ENCODE measurements at regions not wholly inside any gene's neighbourhood (a gene's known extent, or its start where the extent isn't known, plus 50 kb on each side); places are given as distances from the start of the nearest gene placed in this dataset.
"Not testable (repeated sequence)": the region's sequence is repeated elsewhere in the genome, so short reads cannot be mapped to it uniquely, and the experiment has no call there.

DNA sequence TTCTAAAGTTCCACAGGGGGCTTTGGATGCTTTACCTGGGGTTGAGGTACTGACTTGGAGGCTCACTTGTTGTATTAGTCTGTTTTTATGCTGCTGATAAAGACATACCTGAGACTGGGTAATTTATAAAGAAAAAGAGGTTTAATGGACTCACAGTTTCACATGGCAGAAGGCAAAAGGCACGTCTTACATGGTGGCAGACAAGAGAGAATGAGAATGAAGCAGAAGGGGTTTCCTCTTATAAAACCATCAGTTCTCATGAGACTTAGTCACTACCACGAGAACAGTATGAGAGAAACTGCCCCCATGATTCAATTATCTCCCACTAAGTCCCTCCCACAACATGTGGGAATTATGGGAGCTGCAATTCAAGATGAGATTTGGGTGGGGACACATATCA is 76.8 kb upstream of the ATP5PO start:
- not testable (repeated sequence) for TF ChIP-seq RXRA (IDR thresholded peaks at IDR 0.05); JUND (IDR thresholded peaks at IDR 0.05); EGR1 (IDR thresholded peaks at IDR 0.05; ENCODE audit: low read depth in 2 of 2); SP1 (IDR thresholded peaks at IDR 0.05); YY1 (IDR thresholded peaks at IDR 0.05); GABPA (IDR thresholded peaks at IDR 0.05 in 1 of 2, conservative IDR thresholded peaks at IDR 0.05 in 1 of 2); RAD21 (IDR thresholded peaks at IDR 0.05)
- TF ChIP-seq, protein P1, sequence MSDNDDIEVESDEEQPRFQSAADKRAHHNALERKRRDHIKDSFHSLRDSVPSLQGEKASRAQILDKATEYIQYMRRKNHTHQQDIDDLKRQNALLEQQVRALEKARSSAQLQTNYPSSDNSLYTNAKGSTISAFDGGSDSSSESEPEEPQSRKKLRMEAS (IDR thresholded peaks at IDR 0.05): not testable (repeated sequence)
- TF ChIP-seq, protein P2, sequence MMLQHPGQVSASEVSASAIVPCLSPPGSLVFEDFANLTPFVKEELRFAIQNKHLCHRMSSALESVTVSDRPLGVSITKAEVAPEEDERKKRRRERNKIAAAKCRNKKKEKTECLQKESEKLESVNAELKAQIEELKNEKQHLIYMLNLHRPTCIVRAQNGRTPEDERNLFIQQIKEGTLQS (IDR thresholded peaks at IDR 0.05): not testable (repeated sequence)
- TF ChIP-seq, protein P3, sequence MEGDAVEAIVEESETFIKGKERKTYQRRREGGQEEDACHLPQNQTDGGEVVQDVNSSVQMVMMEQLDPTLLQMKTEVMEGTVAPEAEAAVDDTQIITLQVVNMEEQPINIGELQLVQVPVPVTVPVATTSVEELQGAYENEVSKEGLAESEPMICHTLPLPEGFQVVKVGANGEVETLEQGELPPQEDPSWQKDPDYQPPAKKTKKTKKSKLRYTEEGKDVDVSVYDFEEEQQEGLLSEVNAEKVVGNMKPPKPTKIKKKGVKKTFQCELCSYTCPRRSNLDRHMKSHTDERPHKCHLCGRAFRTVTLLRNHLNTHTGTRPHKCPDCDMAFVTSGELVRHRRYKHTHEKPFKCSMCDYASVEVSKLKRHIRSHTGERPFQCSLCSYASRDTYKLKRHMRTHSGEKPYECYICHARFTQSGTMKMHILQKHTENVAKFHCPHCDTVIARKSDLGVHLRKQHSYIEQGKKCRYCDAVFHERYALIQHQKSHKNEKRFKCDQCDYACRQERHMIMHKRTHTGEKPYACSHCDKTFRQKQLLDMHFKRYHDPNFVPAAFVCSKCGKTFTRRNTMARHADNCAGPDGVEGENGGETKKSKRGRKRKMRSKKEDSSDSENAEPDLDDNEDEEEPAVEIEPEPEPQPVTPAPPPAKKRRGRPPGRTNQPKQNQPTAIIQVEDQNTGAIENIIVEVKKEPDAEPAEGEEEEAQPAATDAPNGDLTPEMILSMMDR (IDR thresholded peaks at IDR 0.05; ENCODE audit: low read depth, low read length, missing input control): not testable (repeated sequence)

Measured in liver (tissue), 3 donors.